PC-3 (cell line): ENCODE measurements at regions not wholly inside any gene's neighbourhood (a gene's known extent, or its start where the extent isn't known, plus 50 kb on each side); places are given as distances from the start of the nearest gene placed in this dataset.

Experiments used
- CTCF ChIP-seq: fragments of 300-600 bp; sonication (generic); conservative IDR thresholded peaks from 2 replicates; pipeline ENCODE4 v1.5.1; 2017; ENCODE audit warnings: antibody characterized with exemption, low read depth, mild to moderate bottlenecking, low read length
- EZH2 ChIP-seq: fragments of 300-600 bp; sonication (generic); IDR thresholded peaks from one replicate; pipeline ENCODE4 v1.6.1; 2017; ENCODE audit warnings: antibody characterized with exemption, mild to moderate bottlenecking, low read length; ENCODE audit not compliant: unreplicated experiment

- no peak for TF ChIP-seq CTCF
- TF ChIP-seq EZH2, result no peak
These were observed 265.1 kb downstream of the TJP1 start for GRCh38 chr15:29557171-29557570.
